ENCODE measurements at regions not wholly inside any gene's neighbourhood (a gene's known extent, or its start where the extent isn't known, plus 50 kb on each side); places are given as distances from the start of the nearest gene placed in this dataset.

- Mint-ChIP-seq H3K27me3 (no peaks in the 10 kb centered on the region), H3K9me3 (no peaks in the 10 kb centered on the region), H3K36me3 (no peaks in the 10 kb centered on the region), H3K4me3 (no peak overlapping the region), H3K27ac (no peak overlapping the region), H3K4me1 (no peaks in the 10 kb centered on the region)
- no peak for DNase-seq
- CTCF ChIA-PET: interaction anchor here (1.3 kb wide), 1 partner anchor 125 kb away, joined by 4 read pairs; no protein-coding TSS in a partner anchor
Measured at GRCh38 chr21:41009398-41010100, 158.4 kb upstream of the BACE2 start.

- H3K27me3 Mint-ChIP-seq: no peaks in the 10 kb centered on the region
- CTCF ChIA-PET: interaction anchor here (1.3 kb wide), 1 partner anchor 124 kb away, joined by 4 read pairs; no protein-coding TSS in a partner anchor
Measured at GRCh38 chr21:41010101-41010435, 157.9 kb upstream of the BACE2 start.

DNA sequence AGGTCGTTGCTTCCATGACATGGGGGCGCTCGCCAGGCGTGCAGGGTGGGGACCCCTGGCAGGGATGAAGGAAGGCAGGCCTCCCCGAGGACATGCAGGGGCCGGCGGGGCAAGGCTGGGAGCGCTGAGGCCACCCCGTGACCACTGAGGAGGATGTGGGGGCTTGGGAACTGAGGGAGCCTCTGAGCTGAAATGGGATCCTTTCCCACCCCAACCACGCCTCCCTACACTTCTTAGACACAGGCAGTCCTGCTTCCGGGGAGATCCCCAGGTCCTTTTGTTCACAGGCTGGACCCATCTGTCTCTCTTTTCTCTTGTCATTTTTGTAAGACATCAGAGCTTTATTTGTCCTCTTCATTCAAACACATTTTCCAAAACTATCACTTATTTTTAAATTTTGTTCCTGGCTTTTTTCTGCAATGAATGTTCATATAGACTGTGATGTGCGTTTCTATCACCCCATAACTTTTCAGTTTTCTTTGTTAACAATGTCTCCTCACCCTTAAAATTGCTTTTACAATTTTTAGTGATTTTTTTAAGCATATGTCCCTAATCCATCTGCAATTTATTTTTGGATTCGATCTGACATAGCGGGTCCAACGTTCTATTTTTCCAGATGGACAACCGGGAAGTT, 156.7 kb upstream of the BACE2 start:
- H3K4me3 Mint-ChIP-seq: no peak overlapping the region
- H3K9me3 Mint-ChIP-seq: no peaks in the 10 kb centered on the region
- H3K27me3 Mint-ChIP-seq: no peaks in the 10 kb centered on the region
- H3K4me1 Mint-ChIP-seq: no peaks in the 10 kb centered on the region
- CTCF ChIA-PET: no interaction called here
- H3K36me3 Mint-ChIP-seq: no peaks in the 10 kb centered on the region
- no peak overlapping the region for H3K27ac Mint-ChIP-seq
- DNase-seq: no peak

More at GRCh38 chr21:41010101-41010435, 157.9 kb upstream of the BACE2 start:
- H3K4me1 Mint-ChIP-seq: no peaks in the 10 kb centered on the region
- no peak overlapping the region for H3K4me3 Mint-ChIP-seq
- DNase-seq: no peak
- H3K9me3 Mint-ChIP-seq: no peaks in the 10 kb centered on the region
- no peak overlapping the region for H3K27ac Mint-ChIP-seq
- no peaks in the 10 kb centered on the region for H3K36me3 Mint-ChIP-seq

DNA sequence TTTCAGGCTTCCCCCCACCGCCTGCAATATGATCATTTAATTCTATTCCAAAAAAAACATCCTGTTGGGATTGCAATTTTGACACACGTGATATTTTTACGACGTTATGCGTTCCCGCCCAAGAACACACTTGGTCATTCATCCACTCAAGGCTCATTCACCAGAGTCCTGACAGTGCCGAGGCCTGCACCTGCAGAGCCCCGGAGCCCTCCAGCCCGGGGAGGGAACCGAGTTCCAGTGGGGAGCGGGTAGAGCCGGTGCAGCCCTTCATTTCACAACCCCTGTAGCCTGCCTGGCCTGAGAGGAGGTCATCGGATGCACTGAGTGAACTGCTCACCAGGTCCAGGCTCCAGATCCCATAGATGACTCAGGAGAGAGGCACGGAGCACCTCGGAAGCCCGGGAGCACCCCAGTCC, 156.0 kb upstream of the BACE2 start:
- no peak overlapping the region for H3K4me3 Mint-ChIP-seq
- H3K27me3 Mint-ChIP-seq: no peaks in the 10 kb centered on the region

GRCh38 chr21:41012425-41012824, 155.5 kb upstream of the BACE2 start:
- Mint-ChIP-seq H3K27me3 (no peaks in the 10 kb centered on the region), H3K27ac (no peak overlapping the region), H3K4me1 (no peaks in the 10 kb centered on the region), H3K36me3 (no peaks in the 10 kb centered on the region), H3K4me3 (no peak overlapping the region), H3K9me3 (no peaks in the 10 kb centered on the region)
- no peak for DNase-seq
- CTCF ChIA-PET: no interaction called here

More for the DNA sequence above, 156.0 kb upstream of the BACE2 start:
- CTCF ChIA-PET: no interaction called here
- Mint-ChIP-seq H3K4me1 (no peaks in the 10 kb centered on the region), H3K36me3 (no peaks in the 10 kb centered on the region), H3K27ac (no peak overlapping the region), H3K9me3 (no peaks in the 10 kb centered on the region)
- DNase-seq: no peak

- H3K4me1 Mint-ChIP-seq: no peaks in the 10 kb centered on the region
- peaks cover 4% of the 10 kb centered on the region for H3K27me3 Mint-ChIP-seq
- CTCF ChIA-PET: no interaction called here
- no peak overlapping the region for H3K27ac Mint-ChIP-seq
- H3K36me3 Mint-ChIP-seq: no peaks in the 10 kb centered on the region
- DNase-seq: no peak
- no peaks in the 10 kb centered on the region for H3K9me3 Mint-ChIP-seq
- H3K4me3 Mint-ChIP-seq: no peak overlapping the region
Measured at GRCh38 chr21:41016472-41016871, 151.5 kb upstream of the BACE2 start.

GRCh38 chr21:41018431-41018830, 149.5 kb upstream of the BACE2 start:
- Mint-ChIP-seq H3K4me3 (no peak overlapping the region), H3K4me1 (no peaks in the 10 kb centered on the region), H3K36me3 (no peaks in the 10 kb centered on the region), H3K27ac (no peak overlapping the region), H3K9me3 (no peaks in the 10 kb centered on the region), H3K27me3 (peaks cover 4% of the 10 kb centered on the region)
- no peak for DNase-seq
- CTCF ChIA-PET: no interaction called here

GRCh38 chr21:41023936-41024335, 144.0 kb upstream of the BACE2 start:
- Mint-ChIP-seq H3K4me3 (no peak overlapping the region), H3K36me3 (no peaks in the 10 kb centered on the region), H3K9me3 (no peaks in the 10 kb centered on the region), H3K27ac (no peak overlapping the region), H3K4me1 (no peaks in the 10 kb centered on the region), H3K27me3 (peaks cover 4% of the 10 kb centered on the region)
- CTCF ChIA-PET: no interaction called here
- DNase-seq: no peak

- H3K4me1 Mint-ChIP-seq: no peaks in the 10 kb centered on the region
- no peaks in the 10 kb centered on the region for H3K9me3 Mint-ChIP-seq
- H3K27me3 Mint-ChIP-seq: peaks cover 4% of the 10 kb centered on the region
Measured at GRCh38 chr21:41024341-41024740, 143.6 kb upstream of the BACE2 start.

GRCh38 chr21:41024746-41025254, 143.2 kb upstream of the BACE2 start:
- Mint-ChIP-seq H3K36me3 (no peaks in the 10 kb centered on the region), H3K4me1 (no peaks in the 10 kb centered on the region), H3K9me3 (no peaks in the 10 kb centered on the region), H3K4me3 (no peak overlapping the region), H3K27me3 (peaks cover 4% of the 10 kb centered on the region), H3K27ac (no peak overlapping the region)
- no peak for DNase-seq
- CTCF ChIA-PET: no interaction called here

More at GRCh38 chr21:41024341-41024740, 143.6 kb upstream of the BACE2 start:
- Mint-ChIP-seq H3K27ac (no peak overlapping the region), H3K36me3 (no peaks in the 10 kb centered on the region), H3K4me3 (no peak overlapping the region)
- no peak for DNase-seq
- CTCF ChIA-PET: no interaction called here

- CTCF ChIA-PET: no interaction called here
- Mint-ChIP-seq H3K9me3 (no peaks in the 10 kb centered on the region), H3K27ac (no peak overlapping the region), H3K4me3 (no peak overlapping the region), H3K27me3 (no peaks in the 10 kb centered on the region), H3K36me3 (no peaks in the 10 kb centered on the region), H3K4me1 (no peaks in the 10 kb centered on the region)
- DNase-seq: no peak
Measured at GRCh38 chr21:41029571-41029970, 138.4 kb upstream of the BACE2 start.

DNA sequence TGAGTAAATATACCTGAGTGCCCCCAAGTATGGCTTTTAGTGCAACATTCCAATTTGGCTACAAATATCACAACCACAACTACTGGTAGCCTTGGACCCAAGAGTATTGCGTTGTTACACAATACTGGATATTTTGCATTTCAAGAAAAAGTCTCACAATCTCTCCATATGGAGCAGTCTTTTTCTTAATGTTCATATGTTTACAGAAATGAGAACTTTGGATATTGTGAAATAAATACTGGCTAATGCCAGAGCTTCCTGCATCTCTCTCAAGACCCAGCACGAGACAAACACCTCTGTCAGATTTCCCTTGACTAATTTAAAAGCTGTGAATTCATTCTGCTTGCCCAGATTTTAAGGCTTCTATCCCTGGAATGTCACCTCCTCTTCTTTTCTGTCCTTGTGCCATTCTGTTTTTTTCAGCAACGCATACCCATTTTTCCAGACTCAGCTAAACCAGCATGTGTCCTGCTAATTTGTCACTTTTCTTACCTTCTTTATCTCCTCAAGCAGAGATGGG, 136.2 kb upstream of the BACE2 start:
- Mint-ChIP-seq H3K4me3 (no peak overlapping the region), H3K27ac (no peak overlapping the region), H3K36me3 (no peaks in the 10 kb centered on the region), H3K9me3 (no peaks in the 10 kb centered on the region), H3K27me3 (no peaks in the 10 kb centered on the region), H3K4me1 (no peaks in the 10 kb centered on the region)
- CTCF ChIA-PET: no interaction called here
- DNase-seq: no peak

DNA sequence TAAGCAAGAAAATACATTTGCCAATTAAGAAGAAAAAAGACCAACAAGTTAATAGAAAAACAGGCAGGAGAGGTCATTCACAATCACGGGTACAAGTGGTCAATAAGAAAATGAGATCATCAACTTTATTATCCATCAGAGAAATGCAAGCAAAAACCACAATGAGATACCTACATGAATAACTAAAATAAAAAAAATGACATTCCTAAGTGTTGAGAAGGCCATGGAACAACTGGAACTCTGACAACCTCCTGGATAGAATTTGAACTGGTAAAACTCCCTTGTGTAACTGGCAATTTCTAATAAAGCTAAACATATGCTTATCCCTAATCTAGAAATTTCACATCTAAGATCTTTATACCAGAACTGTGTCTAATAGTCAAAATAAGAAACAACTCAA, 135.4 kb upstream of the BACE2 start:
- Mint-ChIP-seq H3K36me3 (no peaks in the 10 kb centered on the region), H3K9me3 (no peaks in the 10 kb centered on the region), H3K27ac (no peak overlapping the region), H3K4me1 (no peaks in the 10 kb centered on the region), H3K4me3 (no peak overlapping the region), H3K27me3 (no peaks in the 10 kb centered on the region)
- CTCF ChIA-PET: no interaction called here
- DNase-seq: no peak

- Mint-ChIP-seq H3K4me3 (no peak overlapping the region), H3K27me3 (peaks cover 4% of the 10 kb centered on the region), H3K9me3 (no peaks in the 10 kb centered on the region), H3K4me1 (no peaks in the 10 kb centered on the region), H3K27ac (no peak overlapping the region), H3K36me3 (no peaks in the 10 kb centered on the region)
- CTCF ChIA-PET: interaction anchor here (0.5 kb wide), 1 partner anchor 315 kb away, joined by 3 read pairs; no protein-coding TSS in a partner anchor
- no peak for DNase-seq
Measured at GRCh38 chr21:41037212-41037611, 130.7 kb upstream of the BACE2 start.

DNA sequence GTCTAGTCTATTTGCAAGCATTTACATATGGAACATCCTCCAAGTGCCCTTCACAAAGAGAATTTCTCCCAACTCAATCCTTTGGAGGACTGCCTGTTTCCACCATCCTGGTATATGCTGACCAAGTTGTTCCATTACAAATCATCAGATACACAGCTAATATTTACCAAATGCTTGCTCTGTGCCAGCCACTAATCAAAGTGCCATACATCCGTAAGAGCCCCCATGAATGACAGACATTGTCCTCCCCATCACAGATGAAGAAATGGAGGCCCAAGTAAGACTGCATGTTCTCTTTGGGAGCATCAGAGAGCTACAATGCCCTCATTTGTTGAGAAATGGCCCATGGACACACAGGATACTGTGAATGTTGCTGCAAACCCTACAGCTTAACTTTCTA, 130.0 kb upstream of the BACE2 start:
- Mint-ChIP-seq H3K27me3 (peaks cover 4% of the 10 kb centered on the region), H3K27ac (no peak overlapping the region), H3K36me3 (no peaks in the 10 kb centered on the region), H3K9me3 (no peaks in the 10 kb centered on the region), H3K4me1 (no peaks in the 10 kb centered on the region), H3K4me3 (no peak overlapping the region)
- CTCF ChIA-PET: no interaction called here
- DNase-seq: no peak

Data from activated naive CD4-positive, alpha-beta T cell treated with anti-CD3 and anti-CD28 coated beads, Interleukin-2, amount 10 ng/mL, durations not matched to agents 7 days and 5 days (primary cell).